GM18907 (cell line): ENCODE measurements at regions not wholly inside any gene's neighbourhood (a gene's known extent, or its start where the extent isn't known, plus 50 kb on each side); places are given as distances from the start of the nearest gene placed in this dataset.

ENCODE experiments used
- ATAC-seq: cut with Tn5 transposase; IDR thresholded peaks from one replicate; pipeline ENCODE4 v1.9.1; 2021; ENCODE audit warnings: mild to moderate bottlenecking, moderate library complexity; ENCODE audit not compliant: unreplicated experiment

DNA sequence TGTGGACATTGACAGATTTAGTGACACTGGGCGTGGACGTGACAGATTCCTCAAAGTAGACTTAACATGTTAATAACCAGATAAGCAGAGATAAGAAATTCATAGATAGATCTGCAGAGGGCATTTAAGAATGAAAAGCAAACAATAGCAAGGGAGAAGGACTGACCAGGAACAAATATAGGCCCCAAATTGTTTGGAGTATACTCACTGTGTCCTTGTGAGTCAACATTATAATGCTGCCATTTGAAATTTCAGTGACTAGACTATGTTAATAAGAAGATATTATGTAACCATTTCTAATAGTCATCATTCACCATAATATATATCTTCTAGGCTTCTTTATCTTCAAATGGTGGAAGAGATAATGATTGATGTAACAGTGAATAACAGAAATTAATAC lies 78.1 kb upstream of the SLC38A11 start:
- no peak for ATAC-seq

DNA sequence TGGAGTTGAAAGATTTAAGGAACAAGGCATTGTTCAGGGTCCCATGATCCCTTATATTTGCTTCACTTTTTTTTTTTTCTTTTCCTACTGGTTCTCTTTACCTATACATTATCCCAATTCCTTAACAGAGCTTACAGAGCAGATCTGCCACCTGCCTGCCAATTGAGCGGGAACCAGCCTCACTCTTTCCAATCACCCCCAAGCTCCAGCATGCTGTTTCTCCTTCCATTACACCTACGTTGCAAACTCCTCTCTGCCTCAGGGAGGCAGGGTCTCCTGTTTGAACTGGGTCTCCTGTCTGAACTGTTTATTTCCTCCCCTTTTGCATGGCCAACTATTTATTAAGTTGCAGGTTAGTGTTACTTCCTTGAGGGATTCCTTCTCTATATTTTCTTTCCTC lies 77.2 kb upstream of the SLC38A11 start:
- ATAC-seq: no peak

DNA sequence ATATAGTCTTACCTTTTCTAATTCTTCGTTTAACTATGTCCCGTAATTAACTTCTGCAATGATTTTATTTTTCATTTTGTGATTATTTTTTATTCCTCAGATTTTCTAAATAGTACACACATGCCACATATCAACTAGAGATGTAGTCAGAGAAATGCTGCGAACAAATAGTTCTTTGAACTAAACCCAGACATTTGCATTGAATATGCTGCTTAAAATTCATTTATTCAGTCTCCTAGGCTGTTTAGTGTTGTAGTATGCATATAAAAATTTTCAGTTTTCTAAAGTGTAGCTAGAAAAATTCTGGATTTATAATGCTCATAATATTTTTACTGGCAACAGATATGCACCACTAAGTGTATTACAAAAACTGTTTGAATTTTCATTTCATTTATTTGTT lies 68.9 kb upstream of the SLC38A11 start:
- no peak for ATAC-seq

DNA sequence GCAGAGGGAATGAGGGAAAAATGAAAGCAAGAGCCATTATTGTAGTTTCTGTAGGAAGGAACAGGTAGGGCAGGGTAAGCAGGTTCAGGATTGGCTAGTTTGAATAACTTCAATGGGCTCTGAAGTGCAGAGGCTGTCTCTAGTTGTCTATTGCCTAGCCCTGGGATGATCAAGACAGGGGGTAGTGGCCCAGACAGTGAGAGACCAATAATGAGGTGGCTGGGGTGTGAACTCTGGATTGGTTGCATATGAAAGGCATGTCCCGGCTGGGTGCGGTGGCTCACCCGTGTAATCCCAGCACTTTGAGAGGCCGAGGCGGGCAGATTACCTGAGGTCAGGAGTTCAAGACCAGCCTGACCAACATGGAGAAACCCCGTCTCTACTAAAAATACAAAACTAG lies 67.5 kb upstream of the SLC38A11 start:
- ATAC-seq: no peak

DNA sequence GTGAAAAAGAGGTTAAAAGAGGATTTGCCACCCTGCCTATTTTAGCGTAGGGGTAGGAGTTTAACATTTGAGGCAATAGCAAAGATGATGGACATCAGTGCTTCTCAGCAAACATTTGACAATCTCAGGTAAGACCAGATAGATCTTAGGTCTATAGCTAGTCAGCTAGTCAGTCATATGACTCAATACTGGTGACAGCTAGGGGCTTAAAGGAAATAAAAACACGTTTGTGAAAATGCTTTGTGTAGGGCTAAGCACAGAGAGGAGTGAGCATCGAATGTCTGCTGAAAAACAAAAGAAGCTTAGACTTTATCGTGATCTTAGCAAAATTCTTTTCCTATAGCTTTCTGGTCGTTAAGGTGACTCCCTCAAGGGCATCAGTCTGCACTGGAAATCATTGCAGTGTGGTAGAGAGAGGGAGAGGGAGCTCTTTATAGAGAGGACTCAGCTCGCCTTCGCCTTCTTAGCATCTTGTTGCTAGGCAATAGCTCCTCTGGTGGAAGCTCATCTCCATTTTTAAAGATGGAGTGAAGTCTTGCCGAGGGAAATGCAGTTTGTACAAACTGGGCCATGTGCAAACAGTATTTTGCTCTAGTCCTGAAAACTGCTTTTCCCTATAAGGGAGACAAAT lies 62.8 kb upstream of the SLC38A11 start:
- no peak for ATAC-seq

DNA sequence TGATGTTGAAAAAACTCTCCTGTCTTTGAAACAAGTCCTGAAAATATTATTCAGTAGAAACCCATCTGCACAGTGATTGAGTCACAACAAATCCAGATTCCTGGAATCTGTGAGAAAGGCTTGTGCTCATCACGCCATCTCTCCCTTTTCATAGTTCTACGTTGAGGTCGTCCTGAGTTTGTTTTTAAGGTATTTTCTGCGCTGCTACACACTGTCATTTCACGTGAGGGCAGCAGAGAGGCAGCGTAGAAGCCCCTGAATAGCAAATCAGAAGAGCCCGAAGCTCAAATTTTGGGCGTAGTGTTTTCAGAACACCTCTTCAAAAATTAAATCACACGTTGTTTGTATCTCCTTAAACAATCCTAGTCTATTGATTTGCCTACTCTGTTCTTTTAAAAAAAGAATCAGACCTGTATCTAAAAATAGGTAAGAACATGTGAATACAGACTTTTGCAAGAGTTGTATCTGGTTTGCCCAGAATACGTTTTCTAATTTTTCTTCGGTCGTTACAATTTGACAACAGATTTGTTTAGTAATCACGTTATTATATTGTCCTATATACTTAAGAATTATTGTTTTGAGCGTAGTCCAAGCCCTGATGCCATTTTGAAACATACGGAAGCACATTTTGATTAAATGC lies 61.6 kb upstream of the SLC38A11 start:
- ATAC-seq: peak; percentile 67

DNA sequence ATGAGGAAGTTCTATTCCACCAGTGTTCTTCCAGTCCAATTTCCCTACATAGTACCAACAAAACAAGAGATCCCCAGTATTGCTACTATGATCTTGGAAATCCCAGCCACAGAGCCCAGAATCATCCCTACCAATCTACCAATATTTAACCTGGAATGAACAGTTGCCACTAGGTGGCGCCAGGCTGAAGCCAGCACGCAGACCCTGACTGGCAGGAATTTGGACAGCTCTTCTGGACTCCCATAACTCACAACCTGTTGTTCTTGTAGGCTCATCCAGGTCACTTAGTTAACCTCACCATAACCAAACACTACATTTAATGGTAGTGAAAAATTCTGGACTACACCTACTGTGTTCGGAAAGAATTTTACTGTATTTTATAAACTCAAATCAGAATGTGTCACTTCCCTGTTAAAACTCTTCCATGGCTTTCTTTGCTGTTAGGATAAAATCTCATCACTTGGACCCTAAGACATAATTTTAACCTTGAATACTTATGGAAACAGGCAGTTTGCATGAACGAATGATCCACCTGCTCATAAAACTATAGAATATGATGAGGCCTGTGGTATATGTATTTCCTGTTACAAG lies 59.8 kb upstream of the SLC38A11 start:
- ATAC-seq: peak; percentile 83

DNA sequence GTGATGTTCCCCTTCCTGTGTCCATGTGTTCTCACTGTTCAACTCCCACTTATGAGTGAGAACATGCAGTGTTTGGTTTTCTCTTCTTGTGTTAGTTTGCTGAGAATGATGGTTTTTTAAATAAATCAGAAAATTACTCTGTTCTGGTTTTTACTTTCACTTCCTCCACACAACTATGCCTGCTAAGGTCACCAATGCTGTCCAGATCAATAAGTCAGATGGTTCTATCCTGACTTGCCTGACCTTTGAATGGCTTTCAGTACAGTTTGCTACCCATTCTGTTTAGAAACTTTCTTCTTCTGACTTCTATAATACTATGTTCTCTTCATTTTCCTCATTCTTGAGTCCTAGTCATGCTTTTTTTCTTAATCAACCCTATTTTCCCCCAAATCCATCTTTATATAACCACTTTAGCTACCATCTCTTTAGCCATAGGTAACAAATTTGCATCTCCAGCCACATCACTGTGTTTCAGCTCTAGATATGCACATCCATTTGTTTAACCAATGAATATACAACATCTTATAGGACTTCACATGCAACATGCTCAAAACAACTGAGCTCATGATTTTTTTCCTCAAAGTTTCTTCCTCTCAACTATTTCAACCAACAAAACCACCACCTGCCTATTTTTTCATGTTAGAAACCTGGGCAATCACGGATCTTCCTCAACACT lies 58.8 kb upstream of the SLC38A11 start:
- ATAC-seq: peak; percentile 51

DNA sequence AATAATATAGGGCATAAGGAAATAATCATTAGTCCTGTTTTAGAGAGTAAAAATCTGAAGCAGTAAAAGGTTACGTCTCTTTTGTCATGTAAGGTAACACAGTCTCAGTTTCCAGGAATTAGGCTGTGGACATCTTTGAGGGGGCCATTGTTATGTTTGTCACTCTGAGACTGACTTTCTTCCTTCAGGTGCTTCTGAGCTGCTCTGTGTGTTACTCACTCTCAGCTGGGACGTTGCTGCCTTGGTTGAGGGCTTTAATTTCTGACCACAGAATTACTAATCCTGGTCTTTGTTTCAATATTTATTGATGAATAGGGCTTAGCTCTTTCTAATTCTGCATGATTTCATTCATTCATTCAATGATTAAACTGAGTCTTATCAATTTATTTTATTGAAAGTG lies 55.9 kb upstream of the SLC38A11 start:
- ATAC-seq: no peak

DNA sequence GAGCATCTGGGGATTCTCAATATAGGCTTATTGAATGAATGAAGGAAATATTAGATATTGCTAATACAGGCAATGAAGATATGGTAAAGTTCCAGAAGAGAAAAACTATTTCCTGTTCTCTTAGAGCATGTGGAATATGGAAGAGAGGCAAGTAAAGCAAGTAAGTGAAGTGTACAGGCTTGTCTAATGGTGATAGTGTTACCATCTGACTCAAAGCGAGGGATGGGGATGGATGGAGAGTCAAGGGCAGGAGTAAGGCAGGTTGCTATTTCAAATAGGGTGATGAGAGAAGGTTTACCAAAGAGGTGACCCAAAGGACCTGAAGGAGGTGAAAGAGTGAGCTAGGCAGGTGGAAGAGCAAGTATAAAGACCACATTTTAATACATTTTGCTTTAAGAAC lies 55.2 kb upstream of the SLC38A11 start:
- ATAC-seq: no peak

DNA sequence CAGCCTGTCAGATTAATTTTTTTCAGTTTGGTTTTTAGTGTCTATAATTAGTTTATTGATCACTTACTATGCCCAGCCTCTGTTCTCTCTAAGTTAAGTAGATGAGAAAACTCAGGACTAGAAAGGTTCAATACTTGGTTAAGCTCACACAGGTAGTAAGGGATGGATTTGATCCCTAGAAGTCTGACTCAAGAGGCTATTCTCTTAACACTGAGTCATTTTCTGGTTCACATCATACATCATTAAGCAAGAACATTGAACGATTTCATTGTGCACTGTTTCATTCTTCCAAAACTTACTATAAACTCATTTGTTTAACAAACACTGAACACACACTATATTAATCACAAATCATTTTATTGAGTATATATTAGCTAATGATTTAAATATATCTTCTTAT lies 54.1 kb upstream of the SLC38A11 start:
- no peak for ATAC-seq

DNA sequence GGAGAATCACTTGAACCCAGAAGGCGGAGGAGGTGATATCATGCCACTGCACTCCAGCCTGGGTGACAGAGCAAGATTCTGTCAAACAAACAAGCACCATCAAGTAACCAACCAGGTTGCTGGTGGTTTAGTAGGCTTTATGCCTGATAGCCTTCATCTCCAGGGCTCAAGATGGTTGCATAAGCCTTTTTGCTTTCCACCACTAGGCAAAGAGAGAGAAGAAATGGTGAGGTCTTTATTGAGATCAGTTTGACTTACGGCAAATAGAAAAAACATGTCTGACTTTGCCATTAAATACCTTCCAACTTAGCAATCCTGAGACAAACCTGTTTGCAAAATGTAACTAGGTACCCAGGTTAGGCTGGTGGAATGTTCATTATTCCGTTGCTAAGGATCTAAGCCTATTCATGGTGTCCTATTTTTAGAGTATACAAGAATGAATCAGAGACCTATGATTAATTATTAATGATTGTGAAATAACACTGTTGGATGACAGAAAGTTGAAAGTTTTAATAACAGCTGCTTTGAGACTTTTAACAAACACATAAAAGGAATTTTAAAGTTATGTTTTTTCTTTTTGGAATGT lies 53.5 kb upstream of the SLC38A11 start:
- ATAC-seq: no peak

DNA sequence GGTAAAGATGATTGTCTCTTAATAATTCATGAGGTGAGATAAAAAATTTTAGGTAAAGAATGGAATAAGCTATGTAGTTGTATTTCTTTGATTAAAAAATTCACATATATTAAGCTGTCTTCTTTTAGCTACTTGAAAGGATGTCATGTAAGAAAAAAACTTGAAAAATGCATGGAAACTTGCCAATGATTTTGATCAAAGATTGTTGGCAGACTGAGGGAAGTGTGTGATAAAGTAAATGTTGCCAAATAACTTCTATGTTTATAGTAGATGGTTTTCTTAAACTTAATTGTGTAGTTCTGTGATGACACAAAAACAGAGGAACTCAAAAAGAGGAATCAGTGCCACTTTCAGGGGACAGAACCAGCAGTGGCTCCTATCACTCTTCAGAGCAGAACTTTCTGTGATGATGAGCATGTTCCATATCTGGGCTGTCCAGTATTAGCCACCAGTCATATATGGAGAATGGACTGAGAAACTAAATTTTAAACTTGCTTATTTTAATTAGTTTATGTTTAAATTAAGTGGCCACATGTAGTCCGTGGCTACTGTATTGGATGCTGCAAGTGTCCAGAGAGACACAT lies 51.9 kb upstream of the SLC38A11 start:
- no peak for ATAC-seq
